ENCODE measurements at regions not wholly inside any gene's neighbourhood (a gene's known extent, or its start where the extent isn't known, plus 50 kb on each side); places are given as distances from the start of the nearest gene placed in this dataset.

GRCh38 chr16:85983064-85983463, 84.1 kb downstream of the IRF8 start:
- no peak for TF ChIP-seq POLR2A (IDR thresholded peaks at IDR 0.05)
- TF ChIP-seq POLR2AphosphoS5 (IDR thresholded peaks at IDR 0.05) = no peak
- TF ChIP-seq CTCF (IDR thresholded peaks at IDR 0.05) = no peak
- no peak for TF ChIP-seq EP300 (IDR thresholded peaks at IDR 0.05)
- Histone ChIP-seq H3K4me1 (peaks cover 0 to 10% (median 8%) of the 10 kb centered on the region in 4 donors), H3K4me3 (no peak overlapping the region), H3K9me3 (no peaks in the 10 kb centered on the region), H3K27me3 (peaks cover 0 to 35% (median 0%) of the 10 kb centered on the region in 3 donors), H3K36me3 (no peaks in the 10 kb centered on the region), H3K27ac (no peak overlapping the region)
- DNase-seq = no peak
- 89 to 95% (median 91%) methylated on average over 4 to 12 of the region's 12 CpGs for whole genome bisulfite sequencing, 5 donors
- intact Hi-C loops (cut with DNase I; ENCODE audit: low total_unique reads) = no loop called here

- no peak overlapping the region for H3K4me3 ChIP-seq
- H3K4me1 ChIP-seq = peaks cover 0 to 10% (median 8%) of the 10 kb centered on the region in 4 donors
- 74 to 87% (median 83%) methylated on average over 7 to 20 of the region's 20 CpGs for WGBS, 5 donors
- intact Hi-C loops (cut with DNase I; ENCODE audit: low total_unique reads) = no loop called here
- no peak for TF ChIP-seq POLR2A (IDR thresholded peaks at IDR 0.05)
- TF ChIP-seq CTCF (IDR thresholded peaks at IDR 0.05) = no peak
- no peak for TF ChIP-seq EP300 (IDR thresholded peaks at IDR 0.05)
- TF ChIP-seq POLR2AphosphoS5 (IDR thresholded peaks at IDR 0.05) = no peak
- H3K9me3 ChIP-seq = no peaks in the 10 kb centered on the region
- peak in 1 of 2 donors; percentile 28 for DNase-seq
- H3K27me3 ChIP-seq = peaks cover 0 to 33% (median 0%) of the 10 kb centered on the region in 3 donors
- H3K27ac ChIP-seq = no peak overlapping the region
- no peaks in the 10 kb centered on the region for H3K36me3 ChIP-seq
These were observed 84.8 kb downstream of the IRF8 start for GRCh38 chr16:85983606-85984230.

GRCh38 chr16:85984231-85984880, 85.4 kb downstream of the IRF8 start:
- Histone ChIP-seq H3K4me1 (peaks cover 0 to 10% (median 8%) of the 10 kb centered on the region in 4 donors), H3K36me3 (no peaks in the 10 kb centered on the region), H3K27me3 (peaks cover 0 to 35% (median 0%) of the 10 kb centered on the region in 3 donors), H3K27ac (no peak overlapping the region), H3K9me3 (no peaks in the 10 kb centered on the region), H3K4me3 (no peak overlapping the region)
- 82 to 95% (median 91%) methylated on average over 13 to 14 of the region's 14 CpGs for WGBS, 5 donors
- intact Hi-C loops (cut with DNase I; ENCODE audit: low total_unique reads) = no loop called here
- no peak for DNase-seq
- no peak for TF ChIP-seq POLR2A (IDR thresholded peaks at IDR 0.05)
- TF ChIP-seq POLR2AphosphoS5 (IDR thresholded peaks at IDR 0.05) = no peak
- no peak for TF ChIP-seq CTCF (IDR thresholded peaks at IDR 0.05)
- no peak for TF ChIP-seq EP300 (IDR thresholded peaks at IDR 0.05)

- Histone ChIP-seq H3K4me1 (peaks cover 0 to 10% (median 8%) of the 10 kb centered on the region in 4 donors), H3K27ac (no peak overlapping the region), H3K27me3 (peaks cover 0 to 36% (median 0%) of the 10 kb centered on the region in 3 donors), H3K4me3 (no peak overlapping the region), H3K36me3 (no peaks in the 10 kb centered on the region), H3K9me3 (no peaks in the 10 kb centered on the region)
- TF ChIP-seq POLR2A (IDR thresholded peaks at IDR 0.05) = no peak
- no peak for TF ChIP-seq EP300 (IDR thresholded peaks at IDR 0.05)
- no peak for TF ChIP-seq POLR2AphosphoS5 (IDR thresholded peaks at IDR 0.05)
- peak in 1 of 2 donors; percentile 61 for DNase-seq
- 61 to 77% (median 66%) methylated on average over 20 of the region's 20 CpGs for WGBS, 5 donors
- intact Hi-C loops (cut with DNase I; ENCODE audit: low total_unique reads) = loop anchor here (5.0 kb wide), 1 partner anchor 163 kb away; no protein-coding TSS in a partner anchor
These were observed 86.0 kb downstream of the IRF8 start for GRCh38 chr16:85984947-85985451.
